HG03575 (cell line): ENCODE measurements at regions not wholly inside any gene's neighbourhood (a gene's known extent, or its start where the extent isn't known, plus 50 kb on each side); places are given as distances from the start of the nearest gene placed in this dataset.

Experiments used
- ATAC-seq: cut with Tn5 transposase; IDR thresholded peaks from one replicate; pipeline ENCODE4 v1.9.1; 2021; ENCODE audit not compliant: unreplicated experiment, insufficient number of reproducible peaks, low FRiP score; ENCODE audit errors: extremely low read depth

GRCh38 chr12:118741194-118741593 is 240.1 kb upstream of the SRRM4 start:
- no peak for ATAC-seq

- ATAC-seq: no peak
These were observed 238.9 kb upstream of the SRRM4 start for GRCh38 chr12:118742431-118742830.

- ATAC-seq: no peak
These were observed 237.2 kb upstream of the SRRM4 start for GRCh38 chr12:118743896-118744700.

- ATAC-seq: no peak
These were observed 235.2 kb upstream of the SRRM4 start for GRCh38 chr12:118746176-118746575.

GRCh38 chr12:118746960-118747359 is 234.4 kb upstream of the SRRM4 start:
- no peak for ATAC-seq

GRCh38 chr12:118747771-118748170 is 233.6 kb upstream of the SRRM4 start:
- ATAC-seq: no peak

GRCh38 chr12:118748478-118749380 is 232.6 kb upstream of the SRRM4 start:
- ATAC-seq: no peak

GRCh38 chr12:118749646-118750045 is 231.7 kb upstream of the SRRM4 start:
- no peak for ATAC-seq

- ATAC-seq: no peak
These were observed 230.7 kb upstream of the SRRM4 start for GRCh38 chr12:118750666-118751065.

- ATAC-seq: no peak
These were observed 230.0 kb upstream of the SRRM4 start for GRCh38 chr12:118751355-118751754.

- no peak for ATAC-seq
These were observed 220.7 kb upstream of the SRRM4 start for GRCh38 chr12:118760623-118761022.

- ATAC-seq: no peak
These were observed 218.1 kb upstream of the SRRM4 start for GRCh38 chr12:118763234-118763633.

- no peak for ATAC-seq
These were observed 207.2 kb upstream of the SRRM4 start for GRCh38 chr12:118773956-118774723.

- ATAC-seq: no peak
These were observed 203.8 kb upstream of the SRRM4 start for GRCh38 chr12:118777504-118777903.

GRCh38 chr12:118778077-118778476 is 203.3 kb upstream of the SRRM4 start:
- no peak for ATAC-seq

GRCh38 chr12:118780939-118781338 is 200.4 kb upstream of the SRRM4 start:
- no peak for ATAC-seq

GRCh38 chr12:118781692-118782091 is 199.6 kb upstream of the SRRM4 start:
- no peak for ATAC-seq

GRCh38 chr12:118783703-118784102 is 197.6 kb upstream of the SRRM4 start:
- ATAC-seq: no peak

GRCh38 chr12:118790578-118790977 is 190.8 kb upstream of the SRRM4 start:
- ATAC-seq: no peak
